M059J (cell line): ENCODE measurements at regions not wholly inside any gene's neighbourhood (a gene's known extent, or its start where the extent isn't known, plus 50 kb on each side); places are given as distances from the start of the nearest gene placed in this dataset.
"Not testable (repeated sequence)": the region's sequence is repeated elsewhere in the genome, so short reads cannot be mapped to it uniquely, and the experiment has no call there.

Experiments
- DNase-seq: peaks from one replicate; pipeline ENCODE4 v3.0.0-alpha.2; 2012; ENCODE audit warnings: low read depth

- peak; percentile 34 for DNase-seq
These were observed 70.8 kb upstream of the CASZ1 start for GRCh38 chr1:10867138-10867721.

GRCh38 chr1:10867914-10868598 lies 71.6 kb upstream of the CASZ1 start:
- no peak for DNase-seq

GRCh38 chr1:10868599-10868965 lies 72.1 kb upstream of the CASZ1 start:
- DNase-seq = no peak

GRCh38 chr1:10869933-10870332 lies 73.5 kb upstream of the CASZ1 start:
- no peak for DNase-seq

- no peak for DNase-seq
These were observed 74.1 kb upstream of the CASZ1 start for GRCh38 chr1:10870493-10871096.

- peak; percentile 22 for DNase-seq
These were observed 76.7 kb upstream of the CASZ1 start for GRCh38 chr1:10873189-10873588.

- DNase-seq = no peak
These were observed 77.9 kb upstream of the CASZ1 start for GRCh38 chr1:10874351-10874750.

GRCh38 chr1:10877894-10878293 lies 81.4 kb upstream of the CASZ1 start:
- no peak for DNase-seq

- no peak for DNase-seq
These were observed 82.0 kb upstream of the CASZ1 start for GRCh38 chr1:10878469-10878868.

GRCh38 chr1:10880063-10880462 lies 83.6 kb upstream of the CASZ1 start:
- no peak for DNase-seq

- DNase-seq = no peak
These were observed 84.6 kb upstream of the CASZ1 start for GRCh38 chr1:10881046-10881445.

- no peak for DNase-seq
These were observed 85.6 kb upstream of the CASZ1 start for GRCh38 chr1:10882069-10882468.

GRCh38 chr1:10887032-10887431 lies 90.6 kb upstream of the CASZ1 start:
- DNase-seq = not testable (repeated sequence)

GRCh38 chr1:10888291-10888690 lies 91.8 kb upstream of the CASZ1 start:
- DNase-seq = no peak

GRCh38 chr1:10888791-10889649 lies 92.6 kb upstream of the CASZ1 start:
- no peak for DNase-seq

GRCh38 chr1:10889650-10890353 lies 93.4 kb upstream of the CASZ1 start:
- no peak for DNase-seq

- DNase-seq = no peak
These were observed 94.1 kb upstream of the CASZ1 start for GRCh38 chr1:10890491-10891071.

- DNase-seq = no peak
These were observed 94.6 kb upstream of the CASZ1 start for GRCh38 chr1:10891091-10891490.

GRCh38 chr1:10892138-10893065 lies 96.0 kb upstream of the CASZ1 start:
- DNase-seq = no peak

GRCh38 chr1:10895621-10896020 lies 99.2 kb upstream of the CASZ1 start:
- no peak for DNase-seq
